Activated naive CD4-positive, alpha-beta T cell treated with anti-CD3 and anti-CD28 coated beads, Interleukin-2, amount 10 ng/mL, durations not matched to agents 7 days and 5 days (primary cell): ENCODE measurements at regions not wholly inside any gene's neighbourhood (a gene's known extent, or its start where the extent isn't known, plus 50 kb on each side); places are given as distances from the start of the nearest gene placed in this dataset.

Source experiments
- CTCF ChIA-PET: fragments of 350-600 bp; sonication (Branson Sonifier 250); formaldehyde crosslinking; loops from one replicate; lab custom pipeline; 2021; ENCODE audit warnings: antibody characterized with exemption; lab: Charles Lee
- DNase-seq: peaks from one replicate; pipeline ENCODE4 v3.0.0-alpha.2; 2020
- H3K27ac Mint-ChIP-seq: one replicate; pipeline ENCODE4 v1.8.0; 2021; ENCODE audit warnings: mild to moderate bottlenecking, moderate library complexity, mixed read lengths
- H3K27me3 Mint-ChIP-seq: one replicate; pipeline ENCODE4 v1.8.0; 2021; ENCODE audit warnings: mild to moderate bottlenecking, mixed read lengths
- H3K36me3 Mint-ChIP-seq: one replicate; pipeline ENCODE4 v1.8.0; 2021; ENCODE audit warnings: mixed read lengths
- H3K4me1 Mint-ChIP-seq: one replicate; pipeline ENCODE4 v1.8.0; 2021; ENCODE audit warnings: mixed read lengths
- H3K4me3 Mint-ChIP-seq: one replicate; pipeline ENCODE4 v1.8.0; 2021; ENCODE audit warnings: mild to moderate bottlenecking, moderate library complexity, mixed read lengths
- H3K9me3 Mint-ChIP-seq: one replicate; pipeline ENCODE4 v1.8.0; 2021; ENCODE audit warnings: mixed read lengths

DNA sequence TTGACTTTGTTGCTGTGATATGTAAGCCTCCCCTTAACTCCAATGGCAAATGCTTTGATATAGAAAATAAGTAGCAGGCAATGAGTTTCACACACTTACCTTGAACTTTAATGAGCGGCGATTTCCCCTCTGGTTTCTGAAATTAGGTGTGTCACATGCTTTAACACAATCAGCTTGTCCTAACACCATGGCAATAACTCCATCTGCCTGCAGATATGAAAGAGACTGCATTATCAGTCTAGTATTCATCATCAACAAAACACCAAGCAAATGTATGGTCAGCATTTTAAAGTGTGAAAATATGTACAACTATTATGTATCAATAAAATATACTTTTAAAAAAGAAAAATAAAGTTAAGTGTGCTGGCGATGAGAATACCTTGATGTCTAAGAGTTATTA lies 128.8 kb upstream of the FAM9B start:
- CTCF ChIA-PET: no interaction called here
- no peak for DNase-seq
- peaks cover 29% of the 10 kb centered on the region for H3K4me1 Mint-ChIP-seq
- no peaks in the 10 kb centered on the region for H3K27me3 Mint-ChIP-seq
- no peak overlapping the region for H3K4me3 Mint-ChIP-seq
- H3K9me3 Mint-ChIP-seq: peaks cover 4% of the 10 kb centered on the region
- no peaks in the 10 kb centered on the region for H3K36me3 Mint-ChIP-seq
- H3K27ac Mint-ChIP-seq: no peak overlapping the region

DNA sequence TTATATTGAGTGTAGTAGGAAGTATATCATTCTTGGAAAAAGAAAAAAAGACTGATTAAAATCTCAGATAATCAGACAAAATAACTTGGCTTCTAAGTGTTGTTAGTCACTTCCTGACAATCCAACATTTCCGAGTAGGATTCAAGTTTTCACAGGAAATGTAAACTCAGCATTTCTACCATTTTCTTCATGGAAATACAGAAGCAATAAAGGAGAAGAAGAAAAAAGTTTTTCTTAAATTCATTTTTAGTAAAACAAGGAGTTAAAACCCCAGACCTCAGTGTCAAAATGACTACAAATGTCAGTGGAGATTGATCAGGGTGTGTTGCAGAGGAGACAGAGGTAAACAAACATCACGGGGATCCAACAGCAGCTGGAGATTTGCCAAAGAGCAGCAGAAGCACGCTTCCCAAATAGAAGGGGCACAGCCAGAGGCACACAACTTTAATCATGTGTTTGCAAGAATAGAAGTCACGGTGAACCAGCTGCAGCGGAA lies 129.3 kb upstream of the FAM9B start:
- peak overlapping the region; percentile 45 for H3K27ac Mint-ChIP-seq
- H3K9me3 Mint-ChIP-seq: peaks cover 5% of the 10 kb centered on the region
- H3K4me1 Mint-ChIP-seq: peaks cover 29% of the 10 kb centered on the region
- CTCF ChIA-PET: no interaction called here
- no peaks in the 10 kb centered on the region for H3K27me3 Mint-ChIP-seq
- no peak overlapping the region for H3K4me3 Mint-ChIP-seq
- H3K36me3 Mint-ChIP-seq: no peaks in the 10 kb centered on the region
- no peak for DNase-seq

DNA sequence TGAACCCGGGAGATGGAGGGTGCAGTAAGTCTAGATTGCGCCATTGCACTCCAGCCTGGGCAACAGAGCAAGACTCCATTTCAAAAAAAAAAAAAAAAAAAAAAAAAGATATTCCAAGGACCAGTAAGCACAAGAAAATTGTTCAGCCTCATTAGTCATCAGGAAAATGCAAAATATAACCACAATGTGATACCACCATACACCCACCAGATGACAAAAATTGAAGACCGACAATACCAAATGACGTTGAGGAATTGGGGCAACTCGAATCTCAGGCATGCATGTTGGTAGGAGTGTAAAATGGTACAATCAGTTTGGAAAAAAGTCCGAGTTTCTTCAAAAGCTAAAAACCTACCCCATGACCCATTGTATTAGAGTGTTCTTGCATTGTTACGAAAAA lies 130.2 kb upstream of the FAM9B start:
- Mint-ChIP-seq H3K36me3 (no peaks in the 10 kb centered on the region), H3K4me1 (peaks cover 29% of the 10 kb centered on the region), H3K9me3 (peaks cover 5% of the 10 kb centered on the region), H3K4me3 (no peak overlapping the region), H3K27ac (no peak overlapping the region), H3K27me3 (no peaks in the 10 kb centered on the region)
- DNase-seq: no peak
- CTCF ChIA-PET: no interaction called here

DNA sequence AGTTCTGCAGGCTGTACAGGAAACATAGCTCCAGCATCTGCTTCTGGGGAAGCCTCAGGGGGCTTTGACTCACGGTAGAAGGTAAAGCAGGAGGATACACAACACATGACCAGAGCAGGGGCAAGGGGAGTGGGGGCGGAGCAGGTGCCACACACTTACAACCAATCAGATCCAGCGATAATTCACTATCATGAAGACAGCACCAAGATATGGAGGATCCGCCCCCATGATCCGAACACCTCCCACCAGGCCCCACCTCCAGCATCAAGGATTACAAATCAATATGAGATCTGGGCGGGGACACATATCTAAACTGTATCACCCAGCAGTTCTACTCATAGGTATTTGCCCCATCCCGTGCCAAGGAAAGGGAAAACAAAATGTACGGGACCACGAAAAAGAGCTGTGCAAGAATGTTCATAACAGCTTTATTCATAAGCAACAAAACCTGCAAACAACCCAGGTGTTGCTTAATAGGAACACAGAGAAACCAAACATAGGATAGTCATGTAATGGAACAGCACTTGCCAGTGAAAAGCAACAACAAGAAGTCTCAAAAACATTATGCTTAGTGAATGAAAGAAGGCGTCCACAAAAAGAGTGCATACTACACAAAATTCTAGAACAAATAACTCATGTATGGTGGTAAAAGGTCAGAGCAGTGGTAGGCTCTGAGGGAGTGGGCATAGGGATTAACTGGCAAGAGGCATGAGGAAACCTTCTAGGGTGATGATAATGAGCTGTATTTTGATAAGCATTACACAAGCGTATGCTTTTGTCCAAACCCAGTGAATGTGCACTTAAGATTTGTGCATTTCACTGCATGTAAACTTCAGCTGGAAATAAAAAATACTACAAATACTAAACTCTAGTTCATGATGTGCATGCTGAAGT lies 130.9 kb upstream of the FAM9B start:
- peak overlapping the region; percentile 15 for H3K27ac Mint-ChIP-seq
- CTCF ChIA-PET: no interaction called here
- no peaks in the 10 kb centered on the region for H3K36me3 Mint-ChIP-seq
- no peak for DNase-seq
- peaks cover 29% of the 10 kb centered on the region for H3K4me1 Mint-ChIP-seq
- no peaks in the 10 kb centered on the region for H3K27me3 Mint-ChIP-seq
- H3K4me3 Mint-ChIP-seq: no peak overlapping the region
- H3K9me3 Mint-ChIP-seq: peaks cover 5% of the 10 kb centered on the region

- H3K4me3 Mint-ChIP-seq: no peak overlapping the region
- CTCF ChIA-PET: no interaction called here
- H3K36me3 Mint-ChIP-seq: no peaks in the 10 kb centered on the region
- no peak overlapping the region for H3K27ac Mint-ChIP-seq
- no peak for DNase-seq
- H3K9me3 Mint-ChIP-seq: peaks cover 5% of the 10 kb centered on the region
- no peaks in the 10 kb centered on the region for H3K27me3 Mint-ChIP-seq
- H3K4me1 Mint-ChIP-seq: peaks cover 29% of the 10 kb centered on the region
These were observed 132.6 kb upstream of the FAM9B start for GRCh38 chrX:9166584-9166944.

- no peaks in the 10 kb centered on the region for H3K4me1 Mint-ChIP-seq
- CTCF ChIA-PET: no interaction called here
These were observed 138.0 kb upstream of the FAM9B start for GRCh38 chrX:9171841-9172463.

GRCh38 chrX:9172464-9172850 lies 138.5 kb upstream of the FAM9B start:
- Mint-ChIP-seq H3K4me1 (no peaks in the 10 kb centered on the region), H3K27me3 (no peaks in the 10 kb centered on the region), H3K9me3 (peaks cover 3% of the 10 kb centered on the region), H3K4me3 (no peak overlapping the region), H3K36me3 (no peaks in the 10 kb centered on the region), H3K27ac (no peak overlapping the region)
- CTCF ChIA-PET: interaction anchor here (0.7 kb wide), 1 partner anchor 25 kb away, joined by 3 read pairs; no protein-coding TSS in a partner anchor
- DNase-seq: no peak

More at GRCh38 chrX:9171841-9172463, 138.0 kb upstream of the FAM9B start:
- no peak for DNase-seq
- H3K9me3 Mint-ChIP-seq: peaks cover 3% of the 10 kb centered on the region
- no peak overlapping the region for H3K27ac Mint-ChIP-seq
- no peaks in the 10 kb centered on the region for H3K27me3 Mint-ChIP-seq
- H3K4me3 Mint-ChIP-seq: no peak overlapping the region
- no peaks in the 10 kb centered on the region for H3K36me3 Mint-ChIP-seq

DNA sequence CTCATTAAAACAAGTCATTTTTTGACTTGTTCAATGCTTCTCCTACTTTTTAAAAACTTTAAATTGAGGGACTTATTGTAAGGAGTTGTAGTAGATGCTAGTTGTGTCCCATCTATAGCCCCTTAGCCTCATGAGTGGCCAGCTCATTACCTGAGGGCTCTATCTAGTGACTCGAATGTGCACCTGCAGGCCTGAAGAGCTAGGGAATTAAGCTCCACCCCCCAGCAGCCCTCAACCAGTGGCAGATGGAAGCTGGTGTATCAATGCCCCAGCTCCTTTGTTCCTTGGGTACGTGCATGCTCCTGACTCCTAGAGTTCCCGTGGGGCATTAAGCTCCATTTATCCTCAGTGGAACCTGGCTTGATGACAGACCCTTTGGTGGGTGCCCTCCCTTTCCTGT lies 146.7 kb upstream of the FAM9B start:
- CTCF ChIA-PET: no interaction called here
- no peak overlapping the region for H3K4me3 Mint-ChIP-seq
- H3K36me3 Mint-ChIP-seq: no peaks in the 10 kb centered on the region

DNA sequence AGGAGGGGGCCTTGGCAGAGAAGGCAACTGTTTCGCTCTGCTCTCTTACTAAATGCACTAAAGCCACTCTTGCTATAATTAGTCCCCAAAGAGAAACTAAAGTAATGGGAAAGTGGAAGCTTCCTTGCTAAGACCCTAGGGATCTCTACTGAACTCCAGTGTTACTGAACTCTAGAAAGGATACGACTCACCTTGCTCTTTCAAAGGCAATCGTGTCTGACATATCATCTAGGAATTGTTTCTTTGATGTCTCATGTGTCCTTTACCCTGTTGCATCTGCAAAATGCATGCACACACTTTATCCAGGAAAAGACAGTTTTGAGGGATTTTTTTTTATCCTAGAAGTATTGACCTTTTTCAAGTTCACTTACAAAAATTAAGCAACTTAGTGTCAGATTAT lies 148.1 kb upstream of the FAM9B start:
- no peaks in the 10 kb centered on the region for H3K36me3 Mint-ChIP-seq
- H3K4me3 Mint-ChIP-seq: no peak overlapping the region
- H3K27me3 Mint-ChIP-seq: peaks cover 14% of the 10 kb centered on the region
- H3K27ac Mint-ChIP-seq: no peak overlapping the region
- H3K9me3 Mint-ChIP-seq: no peaks in the 10 kb centered on the region
- CTCF ChIA-PET: no interaction called here
- DNase-seq: no peak
- H3K4me1 Mint-ChIP-seq: no peaks in the 10 kb centered on the region

More for the DNA sequence above, 146.7 kb upstream of the FAM9B start:
- DNase-seq: no peak
- Mint-ChIP-seq H3K9me3 (no peaks in the 10 kb centered on the region), H3K4me1 (no peaks in the 10 kb centered on the region), H3K27ac (no peak overlapping the region), H3K27me3 (peaks cover 6% of the 10 kb centered on the region)

- H3K4me3 Mint-ChIP-seq: no peak overlapping the region
- no peak for DNase-seq
- no peaks in the 10 kb centered on the region for H3K36me3 Mint-ChIP-seq
- H3K27ac Mint-ChIP-seq: no peak overlapping the region
- CTCF ChIA-PET: no interaction called here
- H3K27me3 Mint-ChIP-seq: peaks cover 14% of the 10 kb centered on the region
- no peaks in the 10 kb centered on the region for H3K9me3 Mint-ChIP-seq
- no peaks in the 10 kb centered on the region for H3K4me1 Mint-ChIP-seq
These were observed 149.6 kb upstream of the FAM9B start for GRCh38 chrX:9183481-9183880.

DNA sequence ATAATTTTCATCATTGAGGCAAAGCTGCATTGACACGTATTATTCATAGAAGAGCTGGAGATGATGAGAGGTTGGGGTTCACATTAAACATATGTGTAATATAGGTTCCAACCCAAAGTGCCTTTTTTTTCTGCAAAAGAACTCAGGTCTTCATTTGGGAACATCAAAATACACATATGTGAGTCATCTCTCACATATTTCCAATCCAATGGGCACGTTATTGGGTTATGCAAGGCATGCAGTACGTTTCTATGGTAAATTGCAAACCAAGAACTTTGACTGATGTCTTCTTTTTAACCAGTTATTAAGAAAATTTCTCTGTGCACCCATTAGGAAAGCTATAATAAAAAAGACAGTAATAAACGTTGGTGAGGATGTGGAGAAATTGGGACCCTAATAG lies 150.3 kb upstream of the FAM9B start:
- Mint-ChIP-seq H3K27me3 (peaks cover 12% of the 10 kb centered on the region), H3K4me1 (no peaks in the 10 kb centered on the region), H3K9me3 (no peaks in the 10 kb centered on the region), H3K36me3 (no peaks in the 10 kb centered on the region), H3K4me3 (no peak overlapping the region), H3K27ac (no peak overlapping the region)
- CTCF ChIA-PET: no interaction called here
- no peak for DNase-seq

GRCh38 chrX:9188117-9188516 lies 154.2 kb upstream of the FAM9B start:
- H3K4me3 Mint-ChIP-seq: no peak overlapping the region
- H3K9me3 Mint-ChIP-seq: no peaks in the 10 kb centered on the region
- CTCF ChIA-PET: no interaction called here
- H3K27me3 Mint-ChIP-seq: peaks cover 8% of the 10 kb centered on the region
- no peaks in the 10 kb centered on the region for H3K4me1 Mint-ChIP-seq
- H3K27ac Mint-ChIP-seq: no peak overlapping the region
- DNase-seq: no peak
- no peaks in the 10 kb centered on the region for H3K36me3 Mint-ChIP-seq

GRCh38 chrX:9189286-9189685 lies 155.4 kb upstream of the FAM9B start:
- no peak for DNase-seq
- Mint-ChIP-seq H3K4me3 (no peak overlapping the region), H3K36me3 (no peaks in the 10 kb centered on the region), H3K4me1 (no peaks in the 10 kb centered on the region), H3K27ac (no peak overlapping the region), H3K9me3 (no peaks in the 10 kb centered on the region), H3K27me3 (peaks cover 8% of the 10 kb centered on the region)
- CTCF ChIA-PET: no interaction called here

- Mint-ChIP-seq H3K9me3 (no peaks in the 10 kb centered on the region), H3K27ac (no peak overlapping the region), H3K4me1 (no peaks in the 10 kb centered on the region), H3K27me3 (peaks cover 5% of the 10 kb centered on the region), H3K4me3 (no peak overlapping the region), H3K36me3 (no peaks in the 10 kb centered on the region)
- no peak for DNase-seq
- CTCF ChIA-PET: no interaction called here
These were observed 157.5 kb upstream of the FAM9B start for GRCh38 chrX:9191392-9191791.
